Mucosa of rectum (tissue), 2 donors: ENCODE measurements at regions not wholly inside any gene's neighbourhood (a gene's known extent, or its start where the extent isn't known, plus 50 kb on each side); places are given as distances from the start of the nearest gene placed in this dataset.

Source experiments
- H3K27ac ChIP-seq, 2 donors: one replicate each; pipeline ENCODE4 v1.7.0; 2013; ENCODE audit warnings: inconsistent platforms in 2 of 2, low read depth in 2 of 2, low read length in 2 of 2
- H3K27me3 ChIP-seq, 2 donors: one replicate each; pipeline ENCODE4 v1.7.0; 2013; ENCODE audit warnings: low read length in 2 of 2; ENCODE audit not compliant: control insufficient read depth in 2 of 2, insufficient read depth in 2 of 2
- H3K36me3 ChIP-seq, 2 donors: one replicate each; pipeline ENCODE4 v1.7.0; 2013; ENCODE audit warnings: low read length in 2 of 2; ENCODE audit not compliant: control insufficient read depth in 2 of 2, insufficient read depth in 2 of 2
- H3K4me1 ChIP-seq, 2 donors: one replicate each; pipeline ENCODE4 v1.7.0; 2013; ENCODE audit warnings: low read length in 2 of 2, mild to moderate bottlenecking in 1 of 2; ENCODE audit not compliant: control insufficient read depth in 2 of 2, insufficient read depth in 2 of 2
- H3K4me3 ChIP-seq, 2 donors: one replicate each; pipeline ENCODE4 v1.7.0; 2013; ENCODE audit warnings: low read length in 2 of 2
- H3K9ac ChIP-seq, 2 donors: one replicate each; pipeline ENCODE4 v1.7.0; 2013; ENCODE audit warnings: low read length in 2 of 2, low read depth in 1 of 2, mild to moderate bottlenecking in 1 of 2
- H3K9me3 ChIP-seq, 2 donors: one replicate each; pipeline ENCODE4 v1.7.0; 2013; ENCODE audit warnings: low read length in 2 of 2; ENCODE audit not compliant: control insufficient read depth in 2 of 2
- donor health status: healthy.
- donor health status: Normal muscosa, but diverticular disease.

DNA sequence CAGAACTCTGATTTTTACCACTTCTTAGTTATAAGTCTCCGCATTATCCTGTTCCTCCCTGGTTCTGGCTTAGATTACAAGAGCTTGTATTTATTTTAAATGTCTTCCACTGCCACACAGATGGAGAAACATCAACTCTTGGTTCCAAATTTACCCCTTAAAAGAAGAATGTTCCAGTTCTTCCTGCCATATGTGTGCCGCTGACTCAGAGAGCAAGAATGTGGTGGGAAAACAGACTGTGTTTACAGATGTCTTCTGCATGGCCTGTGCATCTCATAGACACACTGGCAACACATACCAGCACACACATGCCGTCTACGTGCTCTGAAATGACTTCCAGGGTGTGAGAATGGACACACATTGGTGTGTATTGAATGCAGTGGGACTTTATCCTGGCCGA, 383.0 kb downstream of the LRIG3 start:
- H3K9me3 ChIP-seq = no peaks in the 10 kb centered on the region
- H3K9ac ChIP-seq = no peak overlapping the region
- H3K36me3 ChIP-seq = no peaks in the 10 kb centered on the region
- no peaks in the 10 kb centered on the region for H3K4me1 ChIP-seq
- no peak overlapping the region for H3K27ac ChIP-seq
- H3K27me3 ChIP-seq = no peaks in the 10 kb centered on the region
- no peak overlapping the region for H3K4me3 ChIP-seq

DNA sequence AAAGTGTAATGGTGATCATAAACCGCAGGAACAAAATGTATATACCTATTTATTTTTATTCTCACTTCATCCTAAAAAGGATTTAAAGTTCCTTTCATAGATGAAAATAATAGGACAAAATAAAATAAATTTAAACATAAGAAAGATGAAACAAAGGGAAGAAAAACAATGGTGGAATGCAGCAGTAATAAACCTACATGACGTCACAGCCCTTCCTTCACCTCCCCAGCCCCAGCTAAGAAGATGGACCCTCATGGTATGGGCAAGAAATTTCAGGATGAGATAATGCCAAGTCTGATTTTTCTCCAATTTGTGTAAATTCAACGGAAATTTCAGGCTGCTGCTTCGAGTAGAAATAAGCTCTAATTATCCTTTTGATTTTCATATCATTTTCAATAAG, 381.0 kb downstream of the LRIG3 start:
- H3K36me3 ChIP-seq = no peaks in the 10 kb centered on the region
- no peaks in the 10 kb centered on the region for H3K27me3 ChIP-seq
- no peak overlapping the region for H3K9ac ChIP-seq
- no peak overlapping the region for H3K27ac ChIP-seq
- H3K4me1 ChIP-seq = no peaks in the 10 kb centered on the region
- H3K9me3 ChIP-seq = no peaks in the 10 kb centered on the region
- no peak overlapping the region for H3K4me3 ChIP-seq

DNA sequence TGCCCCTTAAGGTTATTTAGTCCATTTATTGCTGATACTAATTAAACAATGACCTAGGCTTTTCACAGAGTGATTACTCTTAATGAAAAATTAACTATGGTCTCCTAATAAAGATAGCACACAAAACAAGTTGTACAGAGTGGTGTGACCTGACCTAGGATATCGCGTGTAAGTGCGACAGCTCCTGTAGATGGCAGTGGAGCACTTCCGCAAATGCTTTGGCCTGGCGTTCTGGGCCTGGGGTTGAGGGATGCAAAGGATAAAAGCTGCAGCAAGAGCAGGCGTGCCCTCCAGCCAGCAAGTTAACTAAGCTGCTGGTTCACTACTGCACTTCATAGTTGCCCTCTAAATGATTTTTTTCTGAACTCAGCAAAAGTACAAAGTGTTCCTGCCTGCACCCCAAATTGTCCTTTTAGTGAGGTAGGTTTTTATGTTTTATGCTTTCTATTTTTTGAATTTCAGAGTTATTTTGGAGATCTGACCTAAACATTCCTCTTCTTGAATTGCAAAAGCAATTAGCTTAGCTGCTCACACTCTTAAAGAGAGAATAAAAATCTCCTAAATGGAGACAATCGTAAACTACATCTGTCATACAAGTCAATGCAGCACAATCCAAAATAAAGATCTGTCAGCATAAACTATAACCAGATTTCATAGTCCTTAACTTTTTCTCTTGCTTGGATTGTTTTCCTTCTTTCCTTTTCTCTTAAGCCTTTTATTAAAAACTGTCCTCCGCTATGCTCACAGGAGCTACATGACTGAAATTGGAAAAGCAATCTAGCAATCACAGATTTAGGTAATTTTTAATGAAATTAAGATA, 379.6 kb downstream of the LRIG3 start:
- H3K9ac ChIP-seq = no peak overlapping the region
- H3K27ac ChIP-seq = no peak overlapping the region
- H3K4me1 ChIP-seq = no peaks in the 10 kb centered on the region
- H3K27me3 ChIP-seq = no peaks in the 10 kb centered on the region
- H3K36me3 ChIP-seq = no peaks in the 10 kb centered on the region
- H3K4me3 ChIP-seq = no peak overlapping the region
- H3K9me3 ChIP-seq = no peaks in the 10 kb centered on the region

DNA sequence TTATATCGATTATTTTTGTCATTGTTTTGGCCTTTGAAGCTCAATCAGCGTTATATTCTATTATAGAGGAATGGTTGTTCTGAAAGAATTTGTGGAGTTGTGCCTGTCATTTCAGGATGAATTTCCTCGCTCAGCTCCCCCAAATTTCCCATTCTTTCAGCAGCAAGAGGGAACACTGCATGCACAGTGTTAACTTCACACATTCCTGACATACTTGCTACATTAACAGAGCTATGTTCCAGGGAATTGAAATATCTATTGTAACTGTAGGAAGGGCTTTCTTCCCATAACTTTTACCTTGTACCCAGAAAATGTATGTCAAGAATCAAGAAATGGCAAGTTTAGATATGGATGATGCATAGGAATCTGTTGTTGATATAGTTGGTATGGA, 379.0 kb downstream of the LRIG3 start:
- H3K4me3 ChIP-seq = no peak overlapping the region
- H3K9me3 ChIP-seq = no peaks in the 10 kb centered on the region
- H3K9ac ChIP-seq = no peak overlapping the region
- no peaks in the 10 kb centered on the region for H3K27me3 ChIP-seq
- no peaks in the 10 kb centered on the region for H3K36me3 ChIP-seq
- H3K4me1 ChIP-seq = no peaks in the 10 kb centered on the region
- H3K27ac ChIP-seq = no peak overlapping the region

DNA sequence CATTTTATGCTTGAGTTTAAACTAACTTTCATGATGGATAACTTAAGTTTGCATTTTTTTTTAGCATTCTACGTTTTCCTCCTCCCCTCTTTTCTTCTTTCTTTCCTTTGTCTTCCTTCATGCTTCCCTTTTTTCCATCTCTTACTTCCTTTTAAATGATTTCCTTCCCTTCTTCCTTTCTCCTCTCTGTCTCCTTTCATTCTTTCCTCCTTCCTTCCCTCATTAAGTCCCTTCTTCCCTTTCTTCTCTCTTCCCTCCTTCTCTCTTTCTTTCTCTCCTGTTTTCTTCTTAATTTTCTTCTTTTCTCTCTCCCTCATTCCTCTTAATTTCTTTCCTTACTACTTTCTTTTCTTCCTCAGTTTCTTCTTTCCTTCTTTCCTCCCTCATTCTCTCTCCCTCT, 376.0 kb downstream of the LRIG3 start:
- Histone ChIP-seq H3K27ac (no peak overlapping the region), H3K27me3 (no peaks in the 10 kb centered on the region), H3K9ac (no peak overlapping the region), H3K9me3 (no peaks in the 10 kb centered on the region), H3K36me3 (no peaks in the 10 kb centered on the region), H3K4me3 (no peak overlapping the region), H3K4me1 (no peaks in the 10 kb centered on the region)

DNA sequence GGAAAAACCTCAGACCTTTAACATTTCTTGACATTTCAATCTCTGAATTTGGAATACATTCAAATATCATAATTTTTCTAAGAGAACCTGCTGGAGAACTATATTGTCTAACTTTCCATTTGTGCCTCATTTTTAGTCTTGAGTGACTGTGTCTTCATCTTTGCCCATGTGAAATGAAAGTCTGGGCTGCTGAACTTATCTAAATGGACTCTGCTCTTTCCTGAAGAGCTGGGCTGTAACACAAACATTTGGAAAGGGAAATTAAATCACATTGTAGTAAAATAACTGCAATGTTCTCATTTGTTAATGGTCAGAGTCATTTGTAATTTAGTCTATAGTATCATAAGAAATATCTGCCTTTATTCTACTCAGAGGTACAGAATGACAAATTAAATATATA, 373.1 kb downstream of the LRIG3 start:
- Histone ChIP-seq H3K36me3 (no peaks in the 10 kb centered on the region), H3K27ac (no peak overlapping the region), H3K4me3 (no peak overlapping the region), H3K27me3 (no peaks in the 10 kb centered on the region), H3K9me3 (no peaks in the 10 kb centered on the region), H3K4me1 (no peaks in the 10 kb centered on the region), H3K9ac (no peak overlapping the region)

DNA sequence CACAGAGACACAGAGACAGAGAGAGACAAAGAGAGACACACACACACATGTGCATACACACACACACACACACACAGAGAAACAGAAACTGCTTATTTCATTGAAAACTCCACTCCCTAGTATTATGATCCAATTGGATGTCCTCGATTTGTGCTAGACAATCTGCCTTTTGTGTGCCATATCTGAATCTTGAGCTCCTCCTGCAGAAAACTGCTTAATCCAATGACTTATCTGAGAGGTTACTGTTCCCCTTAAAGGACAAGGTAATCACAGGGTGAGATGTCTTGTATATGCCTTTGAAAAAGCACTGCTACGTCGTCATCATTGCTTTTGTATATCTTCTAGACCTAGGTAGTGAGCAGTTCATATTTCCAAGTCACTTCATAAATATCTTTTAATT, 371.5 kb downstream of the LRIG3 start:
- H3K4me3 ChIP-seq = no peak overlapping the region
- no peaks in the 10 kb centered on the region for H3K4me1 ChIP-seq
- no peaks in the 10 kb centered on the region for H3K36me3 ChIP-seq

DNA sequence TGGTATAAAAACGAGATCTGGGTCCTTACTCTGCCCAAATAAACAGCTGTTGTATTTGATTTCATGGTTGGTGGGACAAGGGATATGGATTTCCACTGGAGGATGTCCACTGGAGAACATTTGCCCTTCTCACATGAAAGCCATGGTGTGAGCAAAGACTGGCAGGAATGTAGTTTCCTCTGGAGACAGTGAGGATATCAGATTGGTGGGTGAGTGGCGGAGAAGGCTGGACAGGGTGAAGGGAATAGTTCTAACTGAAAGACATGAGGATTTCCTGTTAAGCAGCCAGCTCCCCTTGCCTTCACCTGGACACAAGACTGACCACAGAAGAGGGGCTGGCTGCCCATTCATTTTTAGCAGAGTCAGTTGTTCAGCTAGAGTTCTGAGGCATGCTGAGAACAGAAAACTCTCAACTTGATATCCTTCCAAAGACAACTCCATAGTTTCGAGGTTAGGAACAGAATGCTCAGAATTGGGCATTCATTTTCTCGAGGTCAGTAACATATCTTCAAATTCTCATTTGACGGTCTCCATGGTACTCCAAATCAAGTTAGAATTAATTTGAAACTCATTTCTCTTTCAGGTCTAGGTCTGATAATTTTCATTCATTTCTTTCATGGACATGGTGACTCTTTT, 365.7 kb downstream of the LRIG3 start:
- no peak overlapping the region for H3K4me3 ChIP-seq
- H3K9me3 ChIP-seq = no peaks in the 10 kb centered on the region
- H3K4me1 ChIP-seq = no peaks in the 10 kb centered on the region
- H3K27ac ChIP-seq = no peak overlapping the region
- H3K36me3 ChIP-seq = no peaks in the 10 kb centered on the region
- H3K9ac ChIP-seq = no peak overlapping the region
- H3K27me3 ChIP-seq = no peaks in the 10 kb centered on the region

More for the DNA sequence above, 371.5 kb downstream of the LRIG3 start:
- Histone ChIP-seq H3K9ac (no peak overlapping the region), H3K27me3 (no peaks in the 10 kb centered on the region), H3K27ac (no peak overlapping the region), H3K9me3 (no peaks in the 10 kb centered on the region)

DNA sequence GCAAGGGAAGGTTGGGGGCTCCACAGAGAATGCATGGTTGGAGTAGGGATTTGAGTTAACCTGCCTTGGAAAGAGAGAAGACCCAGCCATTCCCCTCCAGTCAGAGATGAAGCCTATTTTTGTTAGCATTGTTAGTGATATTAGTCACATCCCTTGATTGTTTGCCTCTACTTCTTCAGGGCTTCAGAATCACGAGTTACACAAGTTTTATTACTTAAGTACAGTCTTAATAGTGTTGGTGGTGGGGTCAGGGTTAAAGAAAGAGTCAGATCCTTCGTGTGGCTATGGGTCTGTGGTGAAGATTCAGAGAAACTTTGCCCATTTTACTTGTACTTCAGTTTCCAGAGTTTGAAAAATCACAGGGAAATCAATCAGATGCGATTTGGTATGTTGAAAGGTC, 363.1 kb downstream of the LRIG3 start:
- Histone ChIP-seq H3K27ac (no peak overlapping the region), H3K36me3 (no peaks in the 10 kb centered on the region), H3K4me1 (no peaks in the 10 kb centered on the region), H3K9ac (no peak overlapping the region), H3K27me3 (no peaks in the 10 kb centered on the region), H3K4me3 (no peak overlapping the region), H3K9me3 (no peaks in the 10 kb centered on the region)

DNA sequence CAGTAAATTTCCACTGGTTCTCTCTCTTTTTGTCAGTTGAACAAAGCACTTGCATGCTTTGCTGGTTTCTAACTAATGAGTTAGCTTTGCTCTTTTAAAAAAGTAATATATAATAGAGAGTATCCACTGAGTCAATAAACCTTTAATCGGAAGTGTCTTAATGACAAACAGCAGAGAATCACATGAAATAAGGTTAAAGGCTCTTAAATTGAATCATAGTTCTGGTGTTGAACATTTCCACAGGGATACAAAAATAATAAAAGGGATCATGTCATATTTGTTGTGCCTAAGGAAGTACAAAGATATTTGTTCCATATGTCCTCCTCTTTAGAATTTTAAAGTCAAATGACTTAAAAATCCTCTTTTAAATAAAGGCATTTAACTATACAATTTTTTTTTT, 362.6 kb downstream of the LRIG3 start:
- Histone ChIP-seq H3K9ac (no peak overlapping the region), H3K4me1 (no peaks in the 10 kb centered on the region), H3K36me3 (no peaks in the 10 kb centered on the region), H3K27me3 (no peaks in the 10 kb centered on the region), H3K4me3 (no peak overlapping the region), H3K9me3 (no peaks in the 10 kb centered on the region), H3K27ac (no peak overlapping the region)
